Ovary (tissue), 7 donors: ENCODE measurements at regions not wholly inside any gene's neighbourhood (a gene's known extent, or its start where the extent isn't known, plus 50 kb on each side); places are given as distances from the start of the nearest gene placed in this dataset.

Experiments
- DNase-seq, 5 donors: peaks; one replicate each; pipeline ENCODE4 v3.0.0-alpha.2; 2019 to 2020
- H3K27ac ChIP-seq, 2 donors: fragments of 200-600 bp; one replicate each; pipeline versions ENCODE4 v1.5.1 to v1.8.0; 2019 to 2022
- H3K27me3 ChIP-seq: fragments of 200-600 bp; one replicate; pipeline ENCODE4 v1.8.0; 2022
- H3K36me3 ChIP-seq: fragments of 200-600 bp; sonication (generic); one replicate; pipeline ENCODE4 v1.5.1; 2019
- H3K4me1 ChIP-seq: one replicate; pipeline ENCODE4 v1.8.1; 2013; ENCODE audit warnings: mild to moderate bottlenecking, moderate library complexity; ENCODE audit not compliant: insufficient read depth
- H3K4me3 ChIP-seq: fragments of 200-600 bp; sonication (generic); one replicate; pipeline ENCODE4 v1.5.1; 2017
- H3K9me3 ChIP-seq, 2 donors: fragments of 200-600 bp in 1 of 2; sonication (generic) in 1 of 2; one replicate each; pipeline versions ENCODE4 v1.5.1 to v1.8.1; 2013 to 2019; ENCODE audit warnings: mild to moderate bottlenecking in 1 of 2, moderate library complexity in 1 of 2
- EP300 ChIP-seq: sonication (generic); formaldehyde crosslinking; IDR thresholded peaks from one replicate; pipeline ENCODE4 v1.6.1; 2017; ENCODE audit warnings: antibody characterized with exemption
- POLR2A ChIP-seq: fragments of 450-650 bp; IDR thresholded peaks from one replicate; pipeline ENCODE4 v1.6.1; 2017; ENCODE audit warnings: antibody characterized with exemption, mild to moderate bottlenecking, moderate library complexity
- WGBS, 3 donors: extraction: QIAGEN DNeasy Blood & Tissue Kit in 1 of 3; methylation state at CpG; one replicate each; pipeline versions ENCODE4 v1.1.5 to v1.1.7; 2013 to 2017; 5-methylcytosine and 5-hydroxymethylcytosine counted together
- intact Hi-C, 4 donors: fragments of 100-400 bp; cut with DNase I; formaldehyde crosslinking; loops; one replicate each; pipeline versions ENCODE4 v1.11.0 to v1.15.1; 2022 to 2023
- TF ChIP-seq, protein P1 (sequence below), 3 donors: fragments of 450-650 bp in 2 of 3; fragments of 200-600 bp in 1 of 3; IDR thresholded peaks; one replicate each; pipeline versions ENCODE4 v1.5.1 to v1.8.0; 2016 to 2022; ENCODE audit warnings: antibody characterized with exemption in 3 of 3, mild to moderate bottlenecking in 1 of 3
- donor health status: DM: no; HTN: no; CAD: no; lungs with moderate emphysema.
- donor health status: DM: no; HTN: no; CAD: no.
- donor health status: Bipolar disorder and iron deficiency.
- donor health status: DM: no; HTN: no; CAD: no.
- donor health status: DM: yes; HTN: yes; CAD: no.

- Histone ChIP-seq H3K4me3 (no peak overlapping the region), H3K27me3 (no peaks in the 10 kb centered on the region), H3K27ac (no peak overlapping the region), H3K4me1 (no peaks in the 10 kb centered on the region), H3K36me3 (no peaks in the 10 kb centered on the region), H3K9me3 (no peaks in the 10 kb centered on the region)
- DNase-seq = no peak
- no peak for TF ChIP-seq POLR2A
- no peak for TF ChIP-seq EP300
- TF ChIP-seq, protein P1, sequence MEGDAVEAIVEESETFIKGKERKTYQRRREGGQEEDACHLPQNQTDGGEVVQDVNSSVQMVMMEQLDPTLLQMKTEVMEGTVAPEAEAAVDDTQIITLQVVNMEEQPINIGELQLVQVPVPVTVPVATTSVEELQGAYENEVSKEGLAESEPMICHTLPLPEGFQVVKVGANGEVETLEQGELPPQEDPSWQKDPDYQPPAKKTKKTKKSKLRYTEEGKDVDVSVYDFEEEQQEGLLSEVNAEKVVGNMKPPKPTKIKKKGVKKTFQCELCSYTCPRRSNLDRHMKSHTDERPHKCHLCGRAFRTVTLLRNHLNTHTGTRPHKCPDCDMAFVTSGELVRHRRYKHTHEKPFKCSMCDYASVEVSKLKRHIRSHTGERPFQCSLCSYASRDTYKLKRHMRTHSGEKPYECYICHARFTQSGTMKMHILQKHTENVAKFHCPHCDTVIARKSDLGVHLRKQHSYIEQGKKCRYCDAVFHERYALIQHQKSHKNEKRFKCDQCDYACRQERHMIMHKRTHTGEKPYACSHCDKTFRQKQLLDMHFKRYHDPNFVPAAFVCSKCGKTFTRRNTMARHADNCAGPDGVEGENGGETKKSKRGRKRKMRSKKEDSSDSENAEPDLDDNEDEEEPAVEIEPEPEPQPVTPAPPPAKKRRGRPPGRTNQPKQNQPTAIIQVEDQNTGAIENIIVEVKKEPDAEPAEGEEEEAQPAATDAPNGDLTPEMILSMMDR (IDR thresholded peaks at IDR 0.05) = no peak
- intact Hi-C loops = no loop called here
These were observed 884.9 kb upstream of the PCDH10 start for GRCh38 chr4:132264176-132264575.

- no peaks in the 10 kb centered on the region for H3K9me3 ChIP-seq
- no peaks in the 10 kb centered on the region for H3K27me3 ChIP-seq
- DNase-seq = no peak
- H3K4me1 ChIP-seq = no peaks in the 10 kb centered on the region
- no peaks in the 10 kb centered on the region for H3K36me3 ChIP-seq
- no peak overlapping the region for H3K4me3 ChIP-seq
- H3K27ac ChIP-seq = no peak overlapping the region
- TF ChIP-seq POLR2A = no peak
- TF ChIP-seq EP300 = no peak
- TF ChIP-seq, protein P1 (IDR thresholded peaks at IDR 0.05) = no peak
- 64 to 70% (median 69%) methylated on average over 3 of the region's 3 CpGs for WGBS, 3 donors
- intact Hi-C loops = no loop called here
These were observed 882.7 kb upstream of the PCDH10 start for GRCh38 chr4:132266374-132266773.

- TF ChIP-seq POLR2A = no peak
- TF ChIP-seq EP300 = no peak
- TF ChIP-seq, protein P1 (IDR thresholded peaks at IDR 0.05) = no peak
- H3K4me3 ChIP-seq = no peak overlapping the region
- intact Hi-C loops = no loop called here
- H3K27me3 ChIP-seq = no peaks in the 10 kb centered on the region
- no peak overlapping the region for H3K27ac ChIP-seq
- H3K36me3 ChIP-seq = no peaks in the 10 kb centered on the region
- no peak for DNase-seq
- 83 to 87% (median 83%) methylated on average over 2 of the region's 2 CpGs for WGBS, 3 donors
- H3K9me3 ChIP-seq = no peaks in the 10 kb centered on the region
- H3K4me1 ChIP-seq = no peaks in the 10 kb centered on the region
These were observed 881.8 kb upstream of the PCDH10 start for GRCh38 chr4:132267321-132267720.

GRCh38 chr4:132269303-132269990, 879.6 kb upstream of the PCDH10 start:
- Histone ChIP-seq H3K9me3 (no peaks in the 10 kb centered on the region), H3K36me3 (no peaks in the 10 kb centered on the region), H3K4me3 (no peak overlapping the region), H3K4me1 (no peaks in the 10 kb centered on the region), H3K27ac (no peak overlapping the region), H3K27me3 (no peaks in the 10 kb centered on the region)
- no peak for DNase-seq
- intact Hi-C loops = no loop called here
- TF ChIP-seq, protein P1 (IDR thresholded peaks at IDR 0.05) = no peak
- no peak for TF ChIP-seq POLR2A
- TF ChIP-seq EP300 = no peak
- WGBS, 3 donors = 83 to 89% (median 88%) methylated on average over 5 of the region's 5 CpGs
